ENCODE measurements at regions not wholly inside any gene's neighbourhood (a gene's known extent, or its start where the extent isn't known, plus 50 kb on each side); places are given as distances from the start of the nearest gene placed in this dataset.

GRCh38 chr10:55223352-55223751, 422.3 kb upstream of the PCDH15 start (continued):
- TF ChIP-seq SP2 (IDR thresholded peaks at IDR 0.05; ENCODE audit: low read length), result no peak
- no peak for TF ChIP-seq CREB1 (IDR thresholded peaks at IDR 0.05)
- TF ChIP-seq CHD1 (IDR thresholded peaks at IDR 0.05; ENCODE audit: low read depth, low read length), result no peak

GRCh38 chr10:55220975-55221374, 419.9 kb upstream of the PCDH15 start:
- H3K4me1 ChIP-seq (replicated peaks in 1 of 4; ENCODE audit: control insufficient read depth in 3 of 4, insufficient read depth in 4 of 4, low read length in 3 of 4), result no peaks in the 10 kb centered on the region
- no peak overlapping the region for H4K91ac ChIP-seq (replicated peaks; ENCODE audit: insufficient read length, low read length)
- no peak overlapping the region for H3K23ac ChIP-seq (ENCODE audit: insufficient read length)
- H2BK120ac ChIP-seq (replicated peaks; ENCODE audit: low read depth, low read length), result no peak overlapping the region
- no peak overlapping the region for H3K27ac ChIP-seq (ENCODE audit: low read depth, low read length)
- no peak overlapping the region for H2BK20ac ChIP-seq (ENCODE audit: low read length)
- no peaks in the 10 kb centered on the region; the same call in 1 of the 2 replicates for H3K23me2 ChIP-seq (ENCODE audit: low read depth, low read length)
- H2AK5ac ChIP-seq (ENCODE audit: low read depth, low read length), result no peak overlapping the region
- no peak for DNase-seq (ENCODE audit: low read depth in 1 of 2, low spot score in 2 of 2)
- TF ChIP-seq POLR2AphosphoS5 (IDR thresholded peaks at IDR 0.05; ENCODE audit: low read depth, low read length), result no peak
- TF ChIP-seq KDM1A (IDR thresholded peaks at IDR 0.05; ENCODE audit: borderline replicate concordance, low read length), result no peak
- TF ChIP-seq RAD21 (IDR thresholded peaks at IDR 0.05 in 1 of 2, conservative IDR thresholded peaks at IDR 0.05 in 1 of 2; ENCODE audit: low read depth in 2 of 2, low read length in 2 of 2), result no peak
- TF ChIP-seq CEBPB (IDR thresholded peaks at IDR 0.05; ENCODE audit: low read depth, low read length), result no peak
- no peak for TF ChIP-seq SP2 (IDR thresholded peaks at IDR 0.05; ENCODE audit: low read length)
- no peak for TF ChIP-seq RBBP5 (IDR thresholded peaks at IDR 0.05; ENCODE audit: borderline replicate concordance, low read depth, low read length)
- TF ChIP-seq GABPA (IDR thresholded peaks at IDR 0.05; ENCODE audit: borderline replicate concordance, insufficient read depth, low read length), result no peak
- TF ChIP-seq KDM4A (IDR thresholded peaks at IDR 0.05; ENCODE audit: low read depth, low read length, severe bottlenecking), result no peak
- TF ChIP-seq EGR1 (IDR thresholded peaks at IDR 0.05; ENCODE audit: borderline replicate concordance, low read depth, low read length), result no peak
- no peak for TF ChIP-seq TBP (IDR thresholded peaks at IDR 0.05; ENCODE audit: low read depth, low read length)
- TF ChIP-seq TCF12 (IDR thresholded peaks at IDR 0.05; ENCODE audit: low read depth, low read length), result no peak
- TF ChIP-seq SP4 (IDR thresholded peaks at IDR 0.05; ENCODE audit: low read length), result no peak
- no peak for TF ChIP-seq ASH2L (IDR thresholded peaks at IDR 0.05; ENCODE audit: low read length)
- no peak for TF ChIP-seq ZNF274 (IDR thresholded peaks at IDR 0.05; ENCODE audit: borderline replicate concordance, extremely low read depth, low read length)
- POLR2A ChIA-PET (ENCODE audit: partially characterized antibody), result no interaction called here
- no peak overlapping the region for H3K4me2 ChIP-seq (ENCODE audit: insufficient read depth in 1 of 2, low read depth in 2 of 2, low read length in 2 of 2)
- no peaks in the 10 kb centered on the region for H3K79me1 ChIP-seq (ENCODE audit: low read depth, low read length)
- no peak overlapping the region for H3K18ac ChIP-seq (ENCODE audit: extremely low read depth, low read length)
- H3K9me3 ChIP-seq (ENCODE audit: insufficient read depth in 2 of 2, low read depth in 1 of 2, low read length in 1 of 2), result no peaks in the 10 kb centered on the region
- H4K5ac ChIP-seq (ENCODE audit: insufficient read length, low read depth, low read length), result no peak overlapping the region
- FAIRE-seq, result no peak
- no peak overlapping the region for H2AFZ ChIP-seq (ENCODE audit: low read length)
- no peaks in the 10 kb centered on the region for H3K79me2 ChIP-seq (ENCODE audit: control insufficient read depth in 1 of 2, insufficient read depth in 2 of 2, low read length in 2 of 2)
- H4K20me1 ChIP-seq (replicated peaks in 1 of 2; ENCODE audit: control insufficient read depth in 1 of 2, insufficient read depth in 2 of 2, low read length in 2 of 2), result no peaks in the 10 kb centered on the region
- no peak overlapping the region for H4K8ac ChIP-seq (ENCODE audit: extremely low read depth, insufficient read depth, low read length)
- H3K36me3 ChIP-seq (ENCODE audit: control insufficient read depth in 2 of 4, insufficient read depth in 4 of 4, low read length in 3 of 4), result no peaks in the 10 kb centered on the region
- no peak overlapping the region for H2BK5ac ChIP-seq (ENCODE audit: low read depth, low read length)
- no peak overlapping the region for H3K56ac ChIP-seq (replicated peaks; ENCODE audit: insufficient read length, low read depth, low read length)
- H3K4ac ChIP-seq (replicated peaks; ENCODE audit: insufficient read length, low read depth, low read length), result no peak overlapping the region
- no peak overlapping the region for H3K14ac ChIP-seq (ENCODE audit: insufficient read length)
- no peak overlapping the region for H2BK15ac ChIP-seq (ENCODE audit: low read length)
- no peak overlapping the region for H3K9ac ChIP-seq (replicated peaks in 1 of 4; ENCODE audit: extremely low read depth in 1 of 4, low read depth in 3 of 4, low read length in 3 of 4)
- no peaks in the 10 kb centered on the region for H3K27me3 ChIP-seq (replicated peaks in 1 of 4; ENCODE audit: control insufficient read depth in 3 of 4, extremely low read depth in 1 of 4, insufficient read depth in 3 of 4, low read length in 3 of 4)
- H3K4me3 ChIP-seq (ENCODE audit: extremely low read depth in 1 of 4, insufficient read depth in 2 of 4, low read depth in 3 of 4, low read length in 4 of 4), result no peak overlapping the region
- CTCF ChIA-PET (ENCODE audit: partially characterized antibody), result interaction anchor here (1.1 kb wide), 1 partner anchor 42 kb away, joined by 4 read pairs; no protein-coding TSS in a partner anchor
- H2BK12ac ChIP-seq (ENCODE audit: low read depth, low read length), result no peak overlapping the region

Measured in H1 (cell line).